ENCODE measurements at regions not wholly inside any gene's neighbourhood (a gene's known extent, or its start where the extent isn't known, plus 50 kb on each side); places are given as distances from the start of the nearest gene placed in this dataset.

GRCh38 chr4:104163820-104164219, 330.9 kb downstream of the CXXC4 start:
- no peak for TF ChIP-seq CTCF (conservative IDR thresholded peaks at IDR 0.05; ENCODE audit: low read length)
- no peak for TF ChIP-seq EZH2phosphoT487 (IDR thresholded peaks at IDR 0.05; ENCODE audit: borderline replicate concordance, low read depth, low read length)
- DNase-seq (ENCODE audit: low spot score): no peak
- no peaks in the 10 kb centered on the region for H3K79me2 ChIP-seq (ENCODE audit: insufficient read depth, low read depth, low read length)
- BruUV-seq (replicated peaks): no TSS peak
- no peaks in the 10 kb centered on the region for H3K9me3 ChIP-seq (ENCODE audit: low read length)
- H3K4me2 ChIP-seq (ENCODE audit: low read length): no peak overlapping the region
- no peaks in the 10 kb centered on the region for H3K36me3 ChIP-seq (ENCODE audit: insufficient read depth, low read length)
- H2AFZ ChIP-seq (ENCODE audit: low read length): no peak overlapping the region
- H3K4me1 ChIP-seq (ENCODE audit: insufficient read depth, low read length, poor library complexity, severe bottlenecking): no peaks in the 10 kb centered on the region
- H4K20me1 ChIP-seq (ENCODE audit: insufficient read depth, low read length): no peaks in the 10 kb centered on the region
- no peaks in the 10 kb centered on the region for H3K9me2 ChIP-seq (ENCODE audit: insufficient read depth, low read length)
- CTCF ChIA-PET (ENCODE audit: unreplicated experiment): no interaction called here
- intact Hi-C loops (cut with micrococcal nuclease; ENCODE audit: unreplicated experiment): no loop called here
- POLR2A ChIA-PET: interaction anchor here (0.6 kb wide), 1 partner anchor 271 kb away, joined by 3 read pairs; no protein-coding TSS in a partner anchor
- H3K4me3 ChIP-seq (ENCODE audit: low read depth, low read length, poor library complexity, severe bottlenecking): no peak overlapping the region
- H3K27ac ChIP-seq (ENCODE audit: low read depth, low read length, poor library complexity, severe bottlenecking): no peak overlapping the region

- no TSS peak for BruUV-seq (replicated peaks)
- POLR2A ChIA-PET: no interaction called here
- TF ChIP-seq CTCF (conservative IDR thresholded peaks at IDR 0.05; ENCODE audit: low read length) (no peak), EZH2phosphoT487 (IDR thresholded peaks at IDR 0.05; ENCODE audit: borderline replicate concordance, low read depth, low read length) (no peak)
- Histone ChIP-seq H3K9me3 (ENCODE audit: low read length) (no peaks in the 10 kb centered on the region), H4K20me1 (ENCODE audit: insufficient read depth, low read length) (no peaks in the 10 kb centered on the region), H3K9me2 (ENCODE audit: insufficient read depth, low read length) (no peaks in the 10 kb centered on the region), H3K4me1 (ENCODE audit: insufficient read depth, low read length, poor library complexity, severe bottlenecking) (no peaks in the 10 kb centered on the region), H3K79me2 (ENCODE audit: insufficient read depth, low read depth, low read length) (no peaks in the 10 kb centered on the region), H3K4me3 (ENCODE audit: low read depth, low read length, poor library complexity, severe bottlenecking) (no peak overlapping the region), H3K4me2 (ENCODE audit: low read length) (no peak overlapping the region), H2AFZ (ENCODE audit: low read length) (no peak overlapping the region), H3K27ac (ENCODE audit: low read depth, low read length, poor library complexity, severe bottlenecking) (no peak overlapping the region), H3K36me3 (ENCODE audit: insufficient read depth, low read length) (no peaks in the 10 kb centered on the region)
- CTCF ChIA-PET (ENCODE audit: unreplicated experiment): no interaction called here
- no peak for DNase-seq (ENCODE audit: low spot score)
- intact Hi-C loops (cut with micrococcal nuclease; ENCODE audit: unreplicated experiment): no loop called here
Observed at GRCh38 chr4:104146048-104146447, 348.6 kb downstream of the CXXC4 start.

GRCh38 chr4:104138116-104138515, 356.6 kb downstream of the CXXC4 start:
- ChIA-PET CTCF (ENCODE audit: unreplicated experiment) (no interaction called here), POLR2A (no interaction called here)
- Histone ChIP-seq H3K9me3 (ENCODE audit: low read length) (no peaks in the 10 kb centered on the region), H3K4me2 (ENCODE audit: low read length) (no peak overlapping the region), H3K4me3 (ENCODE audit: low read depth, low read length, poor library complexity, severe bottlenecking) (no peak overlapping the region), H3K36me3 (ENCODE audit: insufficient read depth, low read length) (no peaks in the 10 kb centered on the region), H3K79me2 (ENCODE audit: insufficient read depth, low read depth, low read length) (no peaks in the 10 kb centered on the region), H3K9me2 (ENCODE audit: insufficient read depth, low read length) (no peaks in the 10 kb centered on the region), H4K20me1 (ENCODE audit: insufficient read depth, low read length) (no peaks in the 10 kb centered on the region), H3K27ac (ENCODE audit: low read depth, low read length, poor library complexity, severe bottlenecking) (no peak overlapping the region), H3K4me1 (ENCODE audit: insufficient read depth, low read length, poor library complexity, severe bottlenecking) (no peaks in the 10 kb centered on the region), H2AFZ (ENCODE audit: low read length) (no peak overlapping the region)
- no peak for DNase-seq (ENCODE audit: low spot score)
- BruUV-seq (replicated peaks): no TSS peak
- TF ChIP-seq CTCF (conservative IDR thresholded peaks at IDR 0.05; ENCODE audit: low read length): no peak
- no peak for TF ChIP-seq EZH2phosphoT487 (IDR thresholded peaks at IDR 0.05; ENCODE audit: borderline replicate concordance, low read depth, low read length)
- intact Hi-C loops (cut with micrococcal nuclease; ENCODE audit: unreplicated experiment): no loop called here

All from OCI-LY7 (cell line).